Bronchial epithelial cell (primary cell): ENCODE measurements at regions not wholly inside any gene's neighbourhood (a gene's known extent, or its start where the extent isn't known, plus 50 kb on each side); places are given as distances from the start of the nearest gene placed in this dataset.

ENCODE experiments used
- DNase-seq: peaks from one replicate; pipeline ENCODE4 v3.0.0-alpha.2; 2010; ENCODE audit warnings: low read depth
- FAIRE-seq: peaks from 2 replicates; lab custom pipeline; 2011; peaks lifted over from hg19 to GRCh38; lab: Jason Lieb, UNC
- H3K27me3 ChIP-seq: 2 replicates; pipeline ENCODE4 v1.5.1; 2011; ENCODE audit warnings: low read length; ENCODE audit not compliant: control insufficient read depth, insufficient read depth
- H3K36me3 ChIP-seq: 2 replicates; pipeline ENCODE4 v1.5.1; 2011; ENCODE audit warnings: low read length; ENCODE audit not compliant: control insufficient read depth, insufficient read depth
- H3K4me3 ChIP-seq: 2 replicates; pipeline ENCODE4 v1.5.1; 2011; ENCODE audit warnings: mild to moderate bottlenecking, low read depth, low read length, control low read depth
- CTCF ChIP-seq: IDR thresholded peaks from 2 replicates; pipeline ENCODE4 v1.5.1; 2011; ENCODE audit warnings: mild to moderate bottlenecking, moderate library complexity, low read length, control low read depth, inconsistent platforms; ENCODE audit not compliant: insufficient read depth, severe bottlenecking

GRCh38 chr14:99075061-99075460 is 196.9 kb downstream of the BCL11B start:
- no peak for TF ChIP-seq CTCF
- H3K36me3 ChIP-seq: no peaks in the 10 kb centered on the region
- H3K4me3 ChIP-seq: no peak overlapping the region
- peaks cover 3% of the 10 kb centered on the region for H3K27me3 ChIP-seq
- FAIRE-seq: no peak
- DNase-seq: no peak

- H3K36me3 ChIP-seq: no peaks in the 10 kb centered on the region
- peaks cover 3% of the 10 kb centered on the region for H3K27me3 ChIP-seq
- H3K4me3 ChIP-seq: no peak overlapping the region
- DNase-seq (peak; percentile 60), FAIRE-seq (no peak)
- no peak for TF ChIP-seq CTCF
Observed at GRCh38 chr14:99075771-99076375, 196.1 kb downstream of the BCL11B start.

- H3K36me3 ChIP-seq: no peaks in the 10 kb centered on the region
- DNase-seq (peak; percentile 31), FAIRE-seq (no peak)
- TF ChIP-seq CTCF: no peak
- no peak overlapping the region for H3K4me3 ChIP-seq
- peaks cover 3% of the 10 kb centered on the region for H3K27me3 ChIP-seq
Observed at GRCh38 chr14:99077076-99077843, 194.7 kb downstream of the BCL11B start.

- Histone ChIP-seq H3K4me3 (no peak overlapping the region), H3K36me3 (no peaks in the 10 kb centered on the region), H3K27me3 (peaks cover 3% of the 10 kb centered on the region)
- FAIRE-seq (no peak), DNase-seq (no peak)
- no peak for TF ChIP-seq CTCF
Observed at GRCh38 chr14:99077844-99078236, 194.2 kb downstream of the BCL11B start.

GRCh38 chr14:99078426-99078825 is 193.6 kb downstream of the BCL11B start:
- TF ChIP-seq CTCF: no peak
- FAIRE-seq (no peak), DNase-seq (no peak)
- H3K4me3 ChIP-seq: no peak overlapping the region
- no peaks in the 10 kb centered on the region for H3K36me3 ChIP-seq
- peaks cover 3% of the 10 kb centered on the region for H3K27me3 ChIP-seq
